SK-N-MC (cell line): ENCODE measurements at regions not wholly inside any gene's neighbourhood (a gene's known extent, or its start where the extent isn't known, plus 50 kb on each side); places are given as distances from the start of the nearest gene placed in this dataset.

Source experiments
- DNase-seq: peaks from one replicate; pipeline ENCODE4 v3.0.0-alpha.2; 2011; ENCODE audit warnings: low read depth, low spot score
- H3K27ac ChIP-seq: fragments of 200-600 bp; sonication (generic); 2 replicates; pipeline ENCODE4 v1.5.1; 2016; ENCODE audit warnings: mixed run types
- H3K36me3 ChIP-seq: fragments of 200-600 bp; sonication (generic); 2 replicates; pipeline ENCODE4 v1.6.1; 2017; ENCODE audit warnings: antibody characterized with exemption, low read length, mixed read lengths; ENCODE audit not compliant: insufficient read depth
- H3K4me3 ChIP-seq: fragments of 200-600 bp; sonication (generic); 2 replicates; pipeline ENCODE4 v1.5.1; 2016
- H3K9ac ChIP-seq: fragments of 200-600 bp; sonication (generic); 2 replicates; pipeline ENCODE4 v1.8.0; 2017; ENCODE audit warnings: mixed run types, mixed read lengths; ENCODE audit not compliant: insufficient read length
- H3K9me3 ChIP-seq: fragments of 200-600 bp; sonication (generic); 2 replicates; pipeline ENCODE4 v1.6.1; 2017; ENCODE audit warnings: low read depth, mild to moderate bottlenecking, antibody characterized with exemption, low read length, moderate library complexity, mixed read lengths
- EZH2 ChIP-seq: fragments of 200-600 bp; sonication (generic); IDR thresholded peaks from one replicate; pipeline ENCODE4 v1.6.1; 2017; ENCODE audit warnings: antibody characterized with exemption
- FOXP2 ChIP-seq: optimal IDR thresholded peaks from 2 replicates; pipeline ENCODE3; 2011; ENCODE audit warnings: mild to moderate bottlenecking, moderate library complexity; ENCODE audit not compliant: insufficient read depth; ENCODE audit errors: extremely low read length, control extremely low read depth
- POLR2AphosphoS5 ChIP-seq: IDR thresholded peaks from 2 replicates; pipeline ENCODE4 v1.6.1; 2012; ENCODE audit warnings: mild to moderate bottlenecking, low read depth, low read length, borderline replicate concordance

DNA sequence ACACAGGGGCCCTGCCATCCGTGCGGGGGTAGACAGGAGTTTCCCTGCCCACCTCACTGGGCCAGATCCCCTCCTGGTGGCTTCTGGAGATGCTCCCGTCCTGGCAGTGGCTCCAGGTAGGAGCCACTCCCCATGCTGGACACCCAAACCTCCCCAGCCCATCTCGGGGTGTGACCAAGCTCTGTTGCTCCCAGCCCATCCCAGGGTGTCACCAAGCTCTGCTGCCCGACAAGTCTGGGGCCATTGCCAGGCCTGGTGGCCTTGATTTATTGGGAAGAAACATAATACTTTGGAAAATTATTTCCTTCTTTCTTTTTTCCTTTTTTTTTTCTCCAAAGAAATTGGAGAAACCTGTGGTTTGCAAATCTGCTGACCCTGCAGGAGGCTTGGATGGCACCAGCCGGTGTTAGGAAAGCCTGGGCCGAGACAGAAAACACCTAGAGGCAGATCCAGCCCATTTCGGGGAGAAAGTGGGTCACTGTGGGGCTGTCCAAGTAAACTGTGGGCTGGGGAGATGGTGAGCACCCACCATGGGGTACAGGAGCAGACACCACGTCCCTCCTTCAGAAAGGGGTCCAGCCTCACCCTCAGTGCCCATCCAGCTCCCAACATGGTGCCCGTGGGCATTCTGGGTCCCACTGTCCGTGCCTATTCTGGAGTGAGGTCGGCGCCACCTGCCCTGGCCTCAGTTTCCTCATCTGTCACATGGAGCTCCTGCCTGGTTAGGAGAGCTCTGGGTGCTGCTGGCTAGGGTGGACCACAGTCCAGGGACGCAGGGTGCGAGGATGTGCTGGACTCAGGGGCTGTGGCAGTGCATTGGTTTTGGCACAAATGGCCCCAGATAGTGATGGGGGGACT is 59.4 kb upstream of the ADRA2C start:
- no peak for DNase-seq
- H3K36me3 ChIP-seq: no peaks in the 10 kb centered on the region
- no peaks in the 10 kb centered on the region for H3K9me3 ChIP-seq
- no peak overlapping the region for H3K27ac ChIP-seq
- TF ChIP-seq EZH2: no peak
- no peak for TF ChIP-seq POLR2AphosphoS5
- TF ChIP-seq FOXP2: no peak
- H3K4me3 ChIP-seq: no peak overlapping the region
- no peak overlapping the region for H3K9ac ChIP-seq

DNA sequence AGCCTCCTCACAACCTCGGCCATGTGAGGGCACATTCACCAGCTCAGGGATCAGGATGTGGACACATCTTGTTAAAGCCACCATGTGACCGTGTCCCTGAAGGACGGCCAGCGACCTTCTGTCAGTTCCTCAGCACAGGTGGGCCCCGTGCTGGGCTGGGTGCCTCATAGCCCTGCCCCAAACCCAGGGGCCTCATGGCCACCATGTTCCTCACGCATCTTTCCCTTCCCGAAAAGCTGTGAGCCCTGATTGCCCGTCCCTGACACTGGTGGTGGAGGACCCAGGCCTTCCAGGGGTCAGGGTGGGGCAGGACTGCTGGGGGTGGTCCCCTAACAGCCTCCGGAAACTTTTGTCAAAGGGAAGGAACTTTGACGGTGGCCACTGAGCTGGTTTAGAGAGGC is 60.1 kb upstream of the ADRA2C start:
- H3K4me3 ChIP-seq: no peak overlapping the region
- no peak overlapping the region for H3K27ac ChIP-seq
- DNase-seq: no peak
- H3K9me3 ChIP-seq: no peaks in the 10 kb centered on the region
- H3K9ac ChIP-seq: no peak overlapping the region
- no peaks in the 10 kb centered on the region for H3K36me3 ChIP-seq
- TF ChIP-seq POLR2AphosphoS5: no peak
- no peak for TF ChIP-seq EZH2
- TF ChIP-seq FOXP2: no peak

DNA sequence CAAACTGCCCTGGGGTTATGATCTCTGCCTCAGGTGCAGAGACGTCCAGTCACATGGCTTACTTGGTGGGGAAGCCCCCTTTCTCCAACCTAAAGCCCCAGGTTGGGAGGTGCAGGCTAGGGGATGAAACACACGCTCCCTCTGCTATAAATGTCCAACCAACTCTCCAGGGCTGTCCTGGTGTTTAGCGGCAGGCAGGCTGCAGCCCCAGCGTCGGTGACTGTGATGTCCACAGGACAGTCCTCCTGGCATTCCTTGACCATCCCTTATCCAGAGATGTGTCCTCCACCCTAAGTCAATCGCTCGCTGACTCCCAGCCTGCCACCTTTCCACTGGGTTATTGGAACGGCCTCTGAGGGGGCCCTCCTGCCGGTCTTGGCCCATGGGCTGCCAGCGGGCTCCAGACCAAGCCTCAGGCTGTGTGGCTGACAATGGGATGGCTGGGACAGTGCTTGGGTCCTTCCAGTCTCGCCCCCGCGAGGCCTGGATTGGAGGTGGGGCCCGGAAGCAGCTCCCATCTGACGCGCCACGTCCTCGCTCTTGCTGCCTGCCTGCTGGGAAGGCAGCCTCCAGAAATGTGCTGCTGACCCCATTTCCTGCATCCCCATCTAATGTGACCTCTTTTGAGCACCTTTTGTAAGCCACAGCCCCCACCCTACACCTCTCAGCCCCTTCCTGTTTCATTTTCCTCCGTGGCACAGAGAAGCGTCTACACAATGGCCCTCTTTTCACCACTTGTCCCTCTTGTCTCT is 60.8 kb upstream of the ADRA2C start:
- Histone ChIP-seq H3K36me3 (no peaks in the 10 kb centered on the region), H3K9me3 (no peaks in the 10 kb centered on the region), H3K27ac (no peak overlapping the region), H3K9ac (no peak overlapping the region), H3K4me3 (no peak overlapping the region)
- no peak for DNase-seq
- TF ChIP-seq EZH2: no peak
- no peak for TF ChIP-seq FOXP2
- no peak for TF ChIP-seq POLR2AphosphoS5

- no peaks in the 10 kb centered on the region for H3K9me3 ChIP-seq
- DNase-seq: no peak
- no peak overlapping the region for H3K9ac ChIP-seq
- no peak overlapping the region for H3K4me3 ChIP-seq
- no peak overlapping the region for H3K27ac ChIP-seq
- TF ChIP-seq EZH2 (no peak), POLR2AphosphoS5 (no peak), FOXP2 (no peak)
- no peaks in the 10 kb centered on the region for H3K36me3 ChIP-seq
These were observed 61.5 kb upstream of the ADRA2C start for GRCh38 chr4:3704669-3705068.

DNA sequence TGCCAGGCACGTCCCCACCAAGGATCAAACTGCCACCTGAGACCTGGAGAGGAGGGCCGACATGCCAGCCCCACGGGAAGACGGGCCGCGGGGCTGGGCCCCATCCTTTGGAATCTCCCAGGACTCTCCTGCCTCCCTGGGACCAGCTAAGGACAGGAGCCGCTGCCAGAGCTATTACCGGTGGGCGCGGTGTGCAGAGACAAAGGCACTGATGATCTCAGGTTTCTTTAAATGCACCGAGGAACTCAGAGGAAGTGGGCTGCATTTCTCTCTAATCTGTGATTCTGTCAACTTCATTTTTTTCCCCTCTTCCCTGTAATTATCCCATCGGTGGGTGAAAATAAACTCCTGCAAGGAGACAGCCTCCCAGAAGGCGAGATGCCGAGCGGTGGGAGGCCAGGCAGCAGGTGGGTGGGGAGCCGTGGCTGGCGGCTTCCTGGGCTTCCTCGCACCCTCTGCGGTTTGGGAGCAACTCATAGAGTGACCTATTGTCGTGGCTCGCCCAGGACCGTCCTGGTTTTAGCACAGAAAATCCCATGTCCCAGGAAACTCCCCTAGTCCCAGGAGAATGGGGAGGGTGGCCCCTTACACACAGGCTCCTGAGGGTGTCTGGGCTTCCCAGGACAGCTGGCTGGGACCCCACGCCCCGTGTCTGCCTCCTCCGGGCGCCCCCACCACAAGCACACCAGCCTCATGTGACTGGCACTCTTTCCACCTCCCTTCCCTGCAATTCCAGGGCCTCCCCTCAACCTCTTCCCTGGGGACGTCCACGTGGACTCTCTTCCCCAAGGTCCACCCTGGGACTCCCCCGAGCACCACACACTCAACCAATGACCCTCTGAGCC is 62.3 kb upstream of the ADRA2C start:
- Histone ChIP-seq H3K9me3 (no peaks in the 10 kb centered on the region), H3K9ac (no peak overlapping the region), H3K27ac (no peak overlapping the region), H3K4me3 (no peak overlapping the region), H3K36me3 (no peaks in the 10 kb centered on the region)
- TF ChIP-seq FOXP2: no peak
- no peak for TF ChIP-seq EZH2
- TF ChIP-seq POLR2AphosphoS5: no peak
- no peak for DNase-seq

- Histone ChIP-seq H3K4me3 (no peak overlapping the region), H3K36me3 (no peaks in the 10 kb centered on the region), H3K9me3 (no peaks in the 10 kb centered on the region), H3K27ac (no peak overlapping the region), H3K9ac (no peak overlapping the region)
- TF ChIP-seq FOXP2: no peak
- TF ChIP-seq EZH2: no peak
- TF ChIP-seq POLR2AphosphoS5: no peak
- DNase-seq: no peak
These were observed 62.9 kb upstream of the ADRA2C start for GRCh38 chr4:3703343-3703676.

DNA sequence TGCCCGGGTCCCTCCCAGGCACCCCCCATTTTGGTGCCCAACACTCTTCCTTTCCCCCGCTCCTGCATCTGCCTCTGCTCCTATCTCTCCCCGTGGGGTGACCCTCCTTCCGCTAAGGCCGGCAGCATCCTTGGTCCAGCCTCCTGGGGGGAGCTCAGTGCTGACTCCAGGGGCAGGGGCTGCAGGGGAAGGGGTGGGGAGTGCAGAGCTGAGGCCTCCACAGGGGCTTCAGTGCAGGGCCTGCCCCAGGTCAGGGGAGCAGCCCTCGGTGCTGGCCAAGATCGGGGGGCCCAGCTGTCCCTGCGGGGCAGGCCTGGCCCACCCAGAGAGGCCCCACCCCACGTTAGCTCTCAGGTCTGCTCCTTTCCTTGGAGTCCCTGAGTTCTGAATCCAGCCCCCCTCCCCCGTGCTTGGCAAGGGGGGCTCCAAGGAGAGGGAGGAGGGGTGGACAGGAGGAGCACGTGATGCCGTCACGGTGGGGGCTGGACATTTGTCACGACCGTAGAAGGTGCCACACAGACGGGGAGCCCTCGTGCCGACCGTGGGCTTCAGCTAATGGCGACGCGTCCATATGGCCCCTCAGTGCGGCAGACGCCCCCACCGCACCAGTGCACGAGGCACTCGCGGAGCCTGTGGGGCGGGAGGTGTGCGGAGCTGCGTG is 63.5 kb upstream of the ADRA2C start:
- no peaks in the 10 kb centered on the region for H3K9me3 ChIP-seq
- H3K4me3 ChIP-seq: no peak overlapping the region
- TF ChIP-seq EZH2 (no peak), FOXP2 (no peak), POLR2AphosphoS5 (no peak)
- H3K36me3 ChIP-seq: no peaks in the 10 kb centered on the region
- DNase-seq: no peak
- no peak overlapping the region for H3K27ac ChIP-seq
- H3K9ac ChIP-seq: no peak overlapping the region
